GM12878 (cell line): ENCODE measurements at regions not wholly inside any gene's neighbourhood (a gene's known extent, or its start where the extent isn't known, plus 50 kb on each side); places are given as distances from the start of the nearest gene placed in this dataset.

Experiments used
- ATAC-seq: fragments of 200-7000 bp; cut with Tn5 transposase; 3 replicates; pipeline ENCODE4 v1.9.1; 2020; ENCODE audit warnings: mild to moderate bottlenecking, moderate library complexity
- BruUV-seq: library from RNA; stranded (reverse); fragments of 400-500 nt; replicated peaks from 2 replicates; lab custom pipeline; 2021; lab: Mats Ljungman, UMichigan
- CTCF ChIA-PET: fragments of 300-600 bp; sonication (Branson Sonifier 250); formaldehyde crosslinking; extraction: SDS; loops from one replicate; lab custom pipeline; 2021; ENCODE audit warnings: inconsistent platforms; lab: Yijun Ruan, JAX
- POLR2A ChIA-PET: fragments of 350-600 bp; formaldehyde crosslinking; extraction: SDS; loops from one replicate; lab custom pipeline; 2021; ENCODE audit warnings: inconsistent platforms; lab: Charles Lee
- RAD21 ChIA-PET: fragments of 300-600 bp; sonication (Branson Sonifier 250); formaldehyde crosslinking; loops from one replicate; lab custom pipeline; 2023; ENCODE audit warnings: antibody characterized with exemption; ENCODE audit not compliant: unreplicated experiment; lab: Charles Lee
- SMC1A ChIA-PET: fragments of 300-600 bp; sonication (Branson Sonifier 250); formaldehyde crosslinking; loops from one replicate; lab custom pipeline; 2023; ENCODE audit not compliant: unreplicated experiment, uncharacterized antibody; lab: Charles Lee
- DNase-seq: peaks from one replicate; pipeline ENCODE4 v3.0.0-alpha.2; 2011; ENCODE audit warnings: low read depth, low spot score
- FAIRE-seq: peaks from 3 replicates; lab custom pipeline; 2011; peaks lifted over from hg19 to GRCh38; lab: Jason Lieb, UNC
- H2AFZ ChIP-seq: 2 replicates; pipeline ENCODE4 v1.6.0; 2011; ENCODE audit warnings: low read depth, low read length, control low read depth; ENCODE audit not compliant: control insufficient read depth
- H3K27ac ChIP-seq: 2 replicates; pipeline ENCODE4 v1.5.1; 2011; ENCODE audit warnings: control low read depth; ENCODE audit not compliant: control insufficient read depth, insufficient read depth
- H3K27me3 ChIP-seq, 2 experiments: replicated peaks in 1 of 2; 2 replicates each; pipeline versions ENCODE4 v1.6.0 to v1.6.1; 2011; ENCODE audit warnings: low read length in 1 of 2; ENCODE audit not compliant: control insufficient read depth in 2 of 2, insufficient read depth in 2 of 2
- H3K36me3 ChIP-seq, 2 experiments: 2 replicates each; pipeline ENCODE4 v1.5.1; 2011; ENCODE audit warnings: low read length in 1 of 2; ENCODE audit not compliant: control insufficient read depth in 2 of 2, insufficient read depth in 2 of 2
- H3K4me1 ChIP-seq: 2 replicates; pipeline ENCODE4 v1.6.1; 2011; ENCODE audit warnings: mild to moderate bottlenecking, low read length, moderate library complexity, mixed read lengths; ENCODE audit not compliant: control insufficient read depth, insufficient read depth
- H3K4me2 ChIP-seq: 2 replicates; pipeline ENCODE4 v1.6.0; 2011; ENCODE audit warnings: control low read depth; ENCODE audit not compliant: control insufficient read depth, insufficient read depth
- H3K4me3 ChIP-seq: fragments of 200-600 bp; sonication (generic); 2 replicates; pipeline ENCODE4 v1.5.1; 2016
- H3K79me2 ChIP-seq: 2 replicates; pipeline ENCODE4 v1.6.0; 2011; ENCODE audit warnings: low read length; ENCODE audit not compliant: control insufficient read depth, insufficient read depth
- H3K9ac ChIP-seq: 2 replicates; pipeline ENCODE4 v1.8.0; 2011; ENCODE audit warnings: low read length, control low read depth, mixed read lengths; ENCODE audit not compliant: control insufficient read depth, insufficient read depth
- H3K9me3 ChIP-seq: replicated peaks from 3 replicates; pipeline ENCODE4 v1.5.1; 2011; ENCODE audit warnings: mild to moderate bottlenecking, low read length; ENCODE audit not compliant: control insufficient read depth, insufficient read depth
- H4K20me1 ChIP-seq: 2 replicates; pipeline ENCODE4 v1.6.0; 2011; ENCODE audit not compliant: control insufficient read depth, insufficient read depth
- GABPA ChIP-seq: IDR thresholded peaks from 2 replicates; pipeline ENCODE4 v1.6.1; 2014; ENCODE audit warnings: antibody characterized with exemption, low read depth, mild to moderate bottlenecking, inconsistent platforms
- JUNB ChIP-seq: IDR thresholded peaks from 2 replicates; pipeline ENCODE4 v1.6.1; 2016; ENCODE audit warnings: antibody characterized with exemption, mild to moderate bottlenecking
- KAT2A ChIP-seq: conservative IDR thresholded peaks from 2 replicates; pipeline ENCODE4 v1.6.1; 2011; ENCODE audit warnings: low read depth, low read length; ENCODE audit not compliant: control insufficient read depth
- NFYA ChIP-seq: IDR thresholded peaks from 2 replicates; pipeline ENCODE4 v1.6.1; 2011; ENCODE audit warnings: low read depth, mild to moderate bottlenecking, low read length, improper control_type of control experiment, borderline replicate concordance
- NR2F1 ChIP-seq: fragments of 450-650 bp; conservative IDR thresholded peaks from 2 replicates; pipeline ENCODE4 v1.6.1; 2017; ENCODE audit warnings: mild to moderate bottlenecking
- PML ChIP-seq: IDR thresholded peaks from 2 replicates; pipeline ENCODE4 v1.6.1; 2012; ENCODE audit warnings: low read length, inconsistent platforms
- RAD21 ChIP-seq: IDR thresholded peaks from 2 replicates; pipeline ENCODE4 v1.6.1; 2011; ENCODE audit warnings: mild to moderate bottlenecking, low read depth, low read length, moderate library complexity; ENCODE audit not compliant: insufficient read depth
- RAD51 ChIP-seq: fragments of 450-650 bp; IDR thresholded peaks from 2 replicates; pipeline ENCODE4 v1.6.1; 2016; ENCODE audit warnings: moderate library complexity, mild to moderate bottlenecking, inconsistent platforms
- RFX5 ChIP-seq: IDR thresholded peaks from 2 replicates; pipeline ENCODE4 v1.6.1; 2011; ENCODE audit warnings: low read depth, low read length, improper control_type of control experiment
- SMAD1 ChIP-seq: fragments of 450-650 bp; IDR thresholded peaks from 2 replicates; pipeline ENCODE4 v1.6.1; 2018; ENCODE audit warnings: mild to moderate bottlenecking, low read depth; ENCODE audit not compliant: partially characterized antibody
- STAT1 ChIP-seq: fragments of 450-650 bp; conservative IDR thresholded peaks from 2 replicates; pipeline ENCODE4 v1.6.1; 2014; ENCODE audit warnings: antibody characterized with exemption, mild to moderate bottlenecking
- TAF1 ChIP-seq: IDR thresholded peaks from 2 replicates; pipeline ENCODE4 v1.6.1; 2011; ENCODE audit warnings: mild to moderate bottlenecking, low read depth, low read length, borderline replicate concordance
- TARDBP ChIP-seq: IDR thresholded peaks from 2 replicates; pipeline ENCODE4 v1.6.1; 2016; ENCODE audit warnings: borderline replicate concordance
- WRNIP1 ChIP-seq: IDR thresholded peaks from 2 replicates; pipeline ENCODE4 v1.6.1; 2011; ENCODE audit warnings: low read depth, low read length, improper control_type of control experiment, borderline replicate concordance
- ZNF274 ChIP-seq: IDR thresholded peaks from one replicate; pipeline ENCODE4 v1.8.0; 2011; ENCODE audit not compliant: insufficient read length, insufficient read depth
- WGBS: methylation state at CpG from one replicate; pipeline ENCODE4 v1.1.6; 2016; ENCODE audit warnings: low lambda C conversion rate; ENCODE audit not compliant: insufficient replicate concordance, insufficient coverage; ENCODE audit errors: missing lambda C conversion rate; 5-methylcytosine and 5-hydroxymethylcytosine counted together
- in situ Hi-C: fragments of 300-500 bp; cut with MboI; formaldehyde crosslinking; loops from 9 replicates; pipeline ENCODE4 v1.14.3; 2018; ENCODE audit warnings: mixed read lengths
- intact Hi-C: fragments of 100-400 bp; cut with micrococcal nuclease; formaldehyde crosslinking; loops from one replicate; pipeline ENCODE4 v1.14.2; 2022; ENCODE audit not compliant: unreplicated experiment

DNA sequence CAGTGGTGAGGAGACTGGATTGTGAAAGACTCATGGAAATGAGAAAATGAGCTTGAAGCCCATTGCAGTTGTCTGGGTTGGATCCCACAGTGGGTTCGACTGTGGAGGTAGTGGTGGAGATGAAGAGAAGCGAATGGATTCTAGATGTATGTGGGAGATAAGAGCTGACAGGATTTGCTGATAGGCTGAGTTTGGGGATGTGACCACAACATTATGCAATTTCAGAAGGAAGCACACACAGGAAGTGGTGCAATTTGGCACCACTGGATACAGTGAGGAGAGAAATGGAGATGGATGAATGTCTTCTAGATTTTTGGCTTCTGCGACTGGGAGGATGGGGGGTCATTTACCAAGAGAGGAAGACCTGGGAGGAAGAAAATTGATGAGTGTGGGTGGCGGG, 64.4 kb upstream of the MAFB start:
- no peak for FAIRE-seq
- no peak for DNase-seq
- in situ Hi-C loops, result no loop called here
- no peaks in the 10 kb centered on the region for H4K20me1 ChIP-seq
- BruUV-seq, result no TSS peak
- H3K27ac ChIP-seq, result no peak overlapping the region
- no peak overlapping the region for H2AFZ ChIP-seq
- H3K9me3 ChIP-seq, result no peaks in the 10 kb centered on the region
- no peaks in the 10 kb centered on the region for H3K79me2 ChIP-seq
- RAD21 ChIA-PET, result no interaction called here
- POLR2A ChIA-PET, result no interaction called here
- 28% methylated on average over 4 of the region's 4 CpGs for WGBS
- no peak overlapping the region for H3K4me2 ChIP-seq
- no peaks in the 10 kb centered on the region for H3K36me3 ChIP-seq
- H3K9ac ChIP-seq, result no peak overlapping the region
- no peak for ATAC-seq
- H3K4me1 ChIP-seq, result no peaks in the 10 kb centered on the region
- CTCF ChIA-PET, result no interaction called here
- peaks cover 0 to 1% of the 10 kb centered on the region in 2 experiments; a peak in 1 of 4 replicates for H3K27me3 ChIP-seq
- SMC1A ChIA-PET, result no interaction called here
- H3K4me3 ChIP-seq, result no peak overlapping the region
- intact Hi-C loops, result no loop called here
- TF ChIP-seq PML, result no peak
- TF ChIP-seq RAD21, result no peak
- TF ChIP-seq RAD51, result no peak
- no peak for TF ChIP-seq SMAD1
- no peak for TF ChIP-seq TAF1
- TF ChIP-seq NFYA, result no peak
- no peak for TF ChIP-seq KAT2A
- no peak for TF ChIP-seq GABPA
- TF ChIP-seq STAT1, result no peak
- no peak for TF ChIP-seq TARDBP
- TF ChIP-seq NR2F1, result no peak
- TF ChIP-seq WRNIP1, result no peak
- no peak for TF ChIP-seq JUNB
- no peak for TF ChIP-seq RFX5
- no peak for TF ChIP-seq ZNF274
